ENCODE measurements at regions not wholly inside any gene's neighbourhood (a gene's known extent, or its start where the extent isn't known, plus 50 kb on each side); places are given as distances from the start of the nearest gene placed in this dataset.
"Not testable (repeated sequence)": the region's sequence is repeated elsewhere in the genome, so short reads cannot be mapped to it uniquely, and the experiment has no call there.

DNA sequence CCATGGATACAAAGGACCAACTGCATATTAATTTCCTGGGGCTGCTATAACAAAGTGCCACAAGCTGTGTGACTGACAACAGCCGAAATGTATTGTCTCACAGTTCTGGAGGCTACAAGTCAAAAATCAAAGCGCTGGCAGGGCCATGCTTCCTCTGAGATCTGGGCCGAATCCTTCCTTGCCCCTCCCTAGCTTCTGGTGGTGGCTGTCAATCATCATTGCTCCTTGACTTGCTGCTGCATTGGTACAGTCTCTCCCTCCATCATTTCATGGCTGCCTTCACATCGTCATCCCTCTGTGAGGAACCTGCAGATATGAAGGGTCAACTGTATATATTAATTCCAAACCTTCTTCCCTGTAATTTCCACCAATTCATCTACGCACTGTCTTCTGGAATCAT lies 118.3 kb downstream of the EXOC5 start:
- DNase-seq: no peak

DNA sequence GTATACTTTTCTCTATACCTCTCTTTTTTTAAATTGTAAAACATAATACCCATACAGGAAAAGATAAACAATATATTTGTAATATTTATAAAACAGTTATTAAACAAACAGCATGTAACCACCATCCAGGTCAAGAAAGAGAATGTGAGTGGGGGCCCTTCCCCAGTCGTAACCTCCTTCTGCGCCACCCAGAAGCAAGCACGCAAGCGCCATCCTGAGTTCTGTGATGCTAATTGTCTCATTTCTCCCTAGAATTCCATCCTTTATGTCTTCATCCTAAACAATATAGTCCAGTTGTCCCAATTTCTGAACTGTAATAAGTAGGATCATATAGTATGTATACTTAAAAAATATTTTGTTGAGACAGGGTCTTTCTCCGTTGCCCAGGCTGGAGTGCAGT lies 129.5 kb downstream of the EXOC5 start:
- no peak for DNase-seq

DNA sequence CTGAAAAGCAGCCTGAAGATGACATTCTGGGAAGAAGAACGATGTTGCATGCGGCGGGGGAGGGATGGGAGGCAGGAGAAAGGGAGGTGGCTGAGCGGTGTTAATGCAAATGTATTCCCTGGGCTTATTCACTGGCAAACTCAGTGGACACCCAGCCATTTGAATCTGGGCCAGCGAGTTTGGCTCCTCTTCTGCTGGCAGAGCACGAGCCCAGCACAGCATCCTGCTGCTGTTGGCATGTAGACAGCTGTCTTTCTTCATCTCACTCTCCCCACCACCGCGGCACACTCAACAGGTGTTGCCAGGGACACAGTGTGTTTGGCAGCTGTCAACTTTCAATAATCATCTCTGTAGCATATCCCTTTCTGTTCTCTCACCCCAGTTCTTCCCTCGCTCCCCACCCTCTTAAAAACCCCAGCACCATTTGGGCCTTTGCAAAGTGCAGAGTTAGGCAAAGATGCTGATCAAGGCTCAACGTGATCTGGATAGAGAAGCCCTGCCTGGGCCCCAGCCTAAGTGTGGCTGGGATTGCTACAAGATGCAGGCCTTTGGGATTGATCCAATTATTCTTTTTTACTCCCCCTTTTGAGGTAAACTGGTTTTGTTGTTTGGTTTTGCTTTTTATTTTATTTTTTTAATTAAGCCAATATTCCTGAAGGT lies 131.9 kb downstream of the EXOC5 start:
- no peak for DNase-seq

DNA sequence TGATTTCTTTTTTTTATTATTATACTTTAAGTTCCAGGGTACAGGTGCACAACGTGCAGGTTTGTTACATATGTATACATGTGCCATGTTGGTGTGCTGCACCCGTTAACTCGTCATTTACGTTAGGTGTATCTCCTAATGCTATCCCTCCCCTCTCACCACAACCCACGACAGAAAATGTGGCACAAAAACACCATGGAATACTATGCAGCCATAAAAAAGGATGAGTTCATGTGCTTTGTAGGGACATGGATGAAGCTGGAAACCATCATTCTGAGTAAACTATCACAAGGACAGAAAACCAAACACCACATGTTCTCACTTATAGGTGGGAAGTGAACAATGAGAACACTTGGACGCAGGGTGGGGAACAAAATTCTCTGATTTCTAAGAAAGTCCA lies 140.9 kb downstream of the EXOC5 start:
- not testable (repeated sequence) for DNase-seq

DNA sequence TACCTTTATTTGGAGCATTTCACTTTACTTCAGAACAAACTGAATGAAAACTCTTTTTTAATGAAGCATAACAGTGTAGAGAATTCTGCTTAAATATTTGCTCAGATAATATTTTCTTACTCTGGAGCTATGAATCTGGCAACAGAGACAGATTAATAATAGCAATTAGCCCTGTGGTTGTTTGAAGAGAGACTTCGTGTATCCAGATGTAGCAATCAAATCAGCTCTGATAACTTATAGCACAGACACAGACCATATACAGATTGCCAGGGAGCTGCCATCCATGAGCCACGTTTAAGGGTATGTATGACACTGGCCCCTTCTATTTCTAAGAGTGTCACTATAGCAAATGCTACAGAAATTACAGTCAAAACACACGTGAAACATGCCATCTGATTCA lies 146.6 kb downstream of the EXOC5 start:
- DNase-seq: peak; percentile 75

DNA sequence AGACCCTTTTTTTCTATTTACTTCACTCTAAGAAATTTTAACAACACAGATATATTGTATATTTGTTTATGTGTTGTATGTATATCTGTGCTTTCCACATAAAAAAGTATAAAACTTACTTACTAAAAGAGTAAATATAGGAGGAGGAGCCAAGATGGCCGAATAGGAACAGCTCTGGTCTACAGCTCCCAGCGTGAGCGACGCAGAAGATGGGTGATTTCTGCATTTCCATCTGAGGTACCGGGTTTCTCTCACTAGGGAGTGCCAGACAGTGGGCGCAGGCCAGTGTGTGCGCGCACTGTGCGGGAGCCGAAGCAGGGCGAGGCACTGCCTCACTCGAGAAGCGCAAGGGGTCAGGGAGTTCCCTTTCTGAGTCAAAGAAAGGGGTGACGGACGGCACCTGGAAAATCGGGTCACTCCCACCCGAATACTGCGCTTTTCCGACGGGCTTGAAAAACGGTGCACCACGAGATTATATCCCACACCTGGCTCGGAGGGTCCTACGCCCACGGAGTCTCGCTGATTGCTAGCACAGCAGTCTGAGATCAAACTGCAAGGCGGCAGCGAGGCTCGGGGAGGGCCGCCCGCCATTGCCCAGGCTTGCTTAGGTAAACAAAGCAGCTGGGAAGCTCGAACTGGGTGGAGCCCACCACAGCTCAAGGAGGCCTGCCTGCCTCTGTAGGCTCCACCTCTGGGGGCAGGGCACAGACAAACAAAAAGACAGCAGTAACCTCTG lies 156.5 kb downstream of the EXOC5 start:
- DNase-seq: not testable (repeated sequence)

DNA sequence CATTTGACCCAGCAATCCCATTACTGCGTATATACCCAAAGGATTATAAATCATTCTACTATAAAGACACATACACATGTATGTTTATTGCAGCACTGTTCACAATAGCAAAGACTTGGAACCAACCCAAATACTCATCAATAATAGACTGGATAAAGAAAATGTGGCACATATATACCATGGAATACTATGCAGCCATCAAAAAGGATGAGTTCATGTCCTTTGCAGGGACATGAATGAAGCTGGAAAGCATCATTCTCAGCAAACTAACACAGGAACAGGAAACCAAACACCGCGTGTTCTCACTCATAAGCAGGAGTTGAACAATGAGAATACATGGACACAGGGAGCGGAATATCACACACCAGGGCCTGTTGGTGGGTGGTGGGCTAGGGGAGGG lies 158.3 kb downstream of the EXOC5 start:
- DNase-seq: not testable (repeated sequence)

DNA sequence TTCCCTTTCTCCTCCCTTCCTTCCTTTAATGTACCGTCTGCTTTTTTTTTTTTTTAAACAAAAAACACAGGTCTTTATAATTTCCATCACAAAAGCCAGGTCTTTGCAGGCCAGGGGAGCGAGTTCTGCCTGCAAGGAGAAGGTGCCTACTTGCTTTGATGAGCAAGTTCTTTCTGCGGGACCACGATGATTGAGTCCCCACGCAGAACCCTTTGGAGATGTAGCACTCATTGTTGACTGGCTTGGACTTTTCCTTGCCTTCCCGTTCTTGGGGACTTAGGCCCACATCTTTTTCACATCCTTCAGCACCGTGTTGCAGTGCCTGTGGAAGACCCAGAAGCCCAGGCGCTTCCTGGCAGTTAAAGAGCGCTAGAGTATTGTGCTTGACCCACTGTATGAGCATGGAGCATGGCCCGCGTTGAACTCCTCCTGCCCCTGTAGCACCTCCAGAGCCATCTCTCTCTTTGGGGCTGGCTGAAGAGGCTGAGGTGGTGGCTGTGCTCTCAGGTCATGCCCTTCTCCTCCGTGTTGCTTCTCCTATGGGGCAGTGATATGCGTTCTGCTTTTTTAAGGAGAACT lies 177.6 kb downstream of the EXOC5 start:
- no peak for DNase-seq

DNA sequence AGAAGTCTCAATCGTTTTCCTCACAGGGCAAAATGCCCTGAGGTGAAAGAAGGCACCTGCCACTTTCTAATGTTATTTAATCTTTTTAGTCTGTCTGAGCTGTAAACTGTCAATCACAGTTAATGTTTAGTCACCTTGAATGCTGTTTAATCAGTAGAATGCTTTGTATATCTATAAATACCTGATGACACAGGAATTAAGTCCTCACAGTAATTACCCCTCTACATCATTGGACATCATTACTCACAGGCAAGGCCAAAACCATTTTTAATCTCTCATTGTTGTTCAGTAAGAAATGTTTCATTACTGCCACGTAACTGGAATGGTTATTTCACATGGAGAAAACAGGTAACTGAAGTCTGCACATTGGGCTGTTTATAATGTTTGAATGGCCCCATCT lies 178.8 kb downstream of the EXOC5 start:
- peak; percentile 100 for DNase-seq

DNA sequence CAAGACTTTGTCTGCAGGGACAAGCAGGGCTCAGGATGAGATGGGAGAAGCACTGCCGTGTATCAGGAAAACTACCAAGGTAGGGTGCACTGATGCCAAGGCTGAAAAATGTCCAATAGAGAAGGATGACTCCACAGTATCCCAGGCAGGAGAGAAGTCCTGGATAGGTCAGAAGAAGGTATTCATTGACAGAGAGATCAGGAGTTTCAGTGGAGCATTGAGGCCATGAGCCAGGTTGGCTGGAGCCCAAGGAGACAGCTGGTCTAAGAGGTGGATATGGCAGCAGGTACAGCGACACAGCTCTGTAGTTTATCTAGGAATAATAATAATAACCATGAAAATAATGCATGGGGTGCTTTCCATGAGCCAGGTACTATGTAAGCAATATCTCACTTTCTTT lies 180.9 kb downstream of the EXOC5 start:
- no peak for DNase-seq

DNA sequence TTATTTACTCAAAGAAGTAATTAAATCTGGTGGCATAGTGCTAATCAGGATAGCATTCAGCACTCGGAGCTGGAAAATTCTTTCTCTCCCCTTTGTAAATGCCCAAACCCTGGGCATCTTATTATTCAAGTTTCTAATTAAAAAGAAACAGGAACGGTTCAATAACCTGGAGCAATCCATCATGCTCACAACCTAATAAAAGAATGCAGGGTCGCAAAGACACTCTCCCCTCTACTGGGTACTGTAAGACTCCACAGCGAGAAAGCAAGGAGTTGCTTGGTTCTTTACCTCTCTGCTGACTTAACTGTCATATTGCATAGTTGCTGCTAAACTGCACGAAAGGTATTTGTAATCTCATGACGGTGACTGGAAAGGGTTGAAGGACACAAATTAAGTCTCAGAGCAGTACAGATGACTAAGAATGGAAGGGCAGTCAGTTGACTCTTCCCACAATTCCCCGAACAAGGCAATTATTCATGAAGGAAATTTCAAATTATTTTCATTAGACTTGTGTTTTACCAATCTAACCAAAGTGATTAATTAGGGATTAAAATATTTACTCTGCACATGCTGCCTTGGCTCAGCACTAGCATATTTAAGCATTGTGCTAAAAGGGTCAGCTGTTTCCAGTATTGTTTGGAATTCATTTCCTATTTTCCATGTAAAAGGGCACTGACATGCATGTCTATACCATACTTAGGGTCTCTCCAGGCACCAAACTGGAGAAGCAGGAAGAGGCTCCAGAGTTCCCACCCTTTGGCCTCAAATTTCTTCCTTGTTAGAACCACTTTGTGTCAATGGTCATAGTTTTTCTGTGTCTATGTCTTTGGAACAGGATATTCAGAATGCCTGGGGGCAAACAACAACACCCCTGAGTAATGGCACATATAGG lies 182.2 kb downstream of the EXOC5 start:
- DNase-seq: no peak

DNA sequence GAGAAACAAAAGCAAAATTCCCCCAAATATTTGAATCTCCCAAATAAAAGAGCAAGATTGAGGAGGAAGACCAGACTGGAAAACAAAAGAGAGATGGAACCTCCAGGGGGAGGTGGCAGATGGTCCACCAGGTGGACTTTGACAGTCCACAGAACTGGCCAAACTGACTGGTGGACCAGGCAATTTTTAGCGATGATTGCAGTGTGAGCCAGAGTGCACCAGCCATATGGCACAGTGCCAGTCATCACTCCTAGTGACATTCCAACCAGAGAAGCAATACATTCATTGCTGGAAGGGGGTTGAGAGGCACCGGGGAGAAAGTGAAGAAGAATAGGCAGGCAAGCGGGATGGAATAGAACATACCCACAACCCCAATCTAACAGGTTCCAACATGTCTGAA lies 182.9 kb downstream of the EXOC5 start:
- DNase-seq: peak; percentile 82

DNA sequence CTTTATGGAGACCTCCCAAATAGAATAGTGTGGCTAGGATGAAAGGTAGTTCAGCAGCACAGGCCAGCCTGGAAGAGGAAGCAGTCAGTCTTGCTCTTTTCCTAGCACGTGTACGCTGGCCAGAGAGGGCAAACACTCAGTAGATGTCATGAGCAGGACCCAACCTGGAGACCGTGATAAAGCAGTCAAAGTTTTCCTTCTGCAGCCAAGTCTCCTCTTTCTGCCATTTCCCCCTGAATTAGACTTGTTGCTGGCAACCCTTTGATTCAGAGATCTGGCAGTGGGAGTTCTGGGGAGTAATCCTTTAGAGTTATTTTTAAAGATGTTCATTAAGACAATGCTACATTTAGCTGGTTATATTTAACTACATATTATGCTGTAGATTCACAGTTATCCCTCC lies 183.7 kb downstream of the EXOC5 start:
- DNase-seq: no peak

DNA sequence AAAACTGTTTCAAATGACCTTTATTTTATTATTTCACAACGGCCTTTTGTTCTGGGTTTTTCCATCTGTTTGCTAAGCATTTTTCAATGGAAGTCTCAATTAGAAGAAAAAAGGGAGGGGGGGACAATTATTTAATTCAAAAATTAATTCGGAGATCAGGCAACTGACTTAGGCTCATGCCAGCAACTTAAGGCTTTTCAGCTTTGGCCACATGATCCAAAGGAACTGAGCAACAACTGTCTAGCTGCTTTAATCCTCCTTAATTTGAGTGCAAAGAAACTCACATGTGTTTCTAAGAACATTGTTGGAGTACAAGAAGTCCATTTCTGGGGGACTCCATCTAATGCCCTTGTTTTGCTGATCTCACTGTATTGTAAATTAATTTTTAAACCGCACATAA lies 188.0 kb downstream of the EXOC5 start:
- no peak for DNase-seq

DNA sequence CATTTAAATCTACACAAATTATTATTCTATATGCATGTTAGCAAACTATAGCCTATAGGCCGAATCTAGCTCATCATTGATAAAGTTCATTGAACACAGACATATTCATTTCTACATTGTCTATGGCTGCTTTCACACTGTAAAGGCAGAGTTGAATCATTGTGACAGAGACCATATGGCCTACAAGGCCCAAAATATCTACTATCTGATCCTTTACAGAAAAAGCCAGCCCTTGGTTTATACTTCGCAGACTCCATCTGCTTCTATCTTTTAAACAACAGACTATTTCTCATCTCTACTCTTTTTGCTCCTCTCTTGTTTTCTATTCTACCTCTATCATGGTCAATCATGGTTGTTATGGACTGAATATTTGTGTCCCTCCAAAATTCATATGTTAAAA lies 190.7 kb downstream of the EXOC5 start:
- DNase-seq: no peak

DNA sequence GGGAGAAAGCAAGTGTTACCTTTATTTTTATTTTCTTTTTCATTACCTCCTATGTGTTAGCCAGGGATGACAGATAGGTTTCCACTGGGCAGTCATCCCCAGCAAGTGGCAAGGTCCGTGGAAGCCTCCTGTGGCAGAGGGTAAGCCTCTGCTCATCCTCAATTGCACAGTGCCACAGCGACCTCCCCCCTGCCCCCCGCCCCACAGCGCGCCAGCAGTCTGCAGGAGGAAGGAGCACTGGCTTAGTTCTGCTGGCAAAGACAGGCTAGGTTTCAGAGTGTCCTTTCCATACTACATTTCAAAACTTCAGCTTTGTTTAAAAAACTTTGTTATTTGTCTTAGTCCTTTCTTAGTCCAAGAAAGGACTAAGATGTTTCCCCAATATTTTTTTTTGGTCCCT lies 194.7 kb downstream of the EXOC5 start:
- no peak for DNase-seq

DNA sequence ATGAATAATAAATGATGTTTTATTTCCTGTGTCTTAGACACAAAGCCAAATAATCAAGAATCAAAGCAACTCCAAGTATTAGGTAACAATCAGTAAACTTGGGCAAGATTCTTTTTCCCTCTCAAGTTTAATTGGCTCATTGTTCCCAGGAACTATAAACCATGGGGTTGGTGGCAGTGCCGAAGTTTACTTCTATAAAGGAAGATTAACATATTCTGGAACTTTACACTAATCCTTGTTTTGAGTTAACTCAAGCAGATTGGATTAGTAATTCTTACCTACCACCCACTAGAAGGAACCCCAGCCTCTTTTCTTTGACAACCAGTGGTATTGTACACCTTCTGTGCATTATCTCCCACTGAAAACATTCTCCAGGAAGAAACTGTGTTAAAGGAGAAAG lies 197.1 kb downstream of the EXOC5 start:
- no peak for DNase-seq

DNA sequence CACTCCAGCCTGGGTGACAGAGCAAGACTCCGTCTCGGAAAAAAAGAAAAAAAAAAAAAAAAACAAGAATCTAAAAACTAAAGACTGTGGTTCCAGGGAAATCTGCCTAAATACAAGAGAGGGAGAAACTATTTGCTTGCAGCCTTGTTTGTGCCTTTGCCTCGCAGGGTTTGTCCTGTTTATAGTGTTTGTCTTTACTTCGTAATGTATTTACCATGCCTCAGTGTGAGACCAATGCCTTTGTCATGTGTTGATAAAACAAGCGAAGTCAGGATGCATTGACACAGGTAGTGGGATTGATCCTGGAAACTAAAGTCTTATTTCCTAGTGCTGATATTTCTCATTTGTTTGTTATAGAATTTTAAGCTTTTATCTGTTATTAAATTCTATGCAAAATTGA lies 199.0 kb downstream of the EXOC5 start:
- DNase-seq: no peak

DNA sequence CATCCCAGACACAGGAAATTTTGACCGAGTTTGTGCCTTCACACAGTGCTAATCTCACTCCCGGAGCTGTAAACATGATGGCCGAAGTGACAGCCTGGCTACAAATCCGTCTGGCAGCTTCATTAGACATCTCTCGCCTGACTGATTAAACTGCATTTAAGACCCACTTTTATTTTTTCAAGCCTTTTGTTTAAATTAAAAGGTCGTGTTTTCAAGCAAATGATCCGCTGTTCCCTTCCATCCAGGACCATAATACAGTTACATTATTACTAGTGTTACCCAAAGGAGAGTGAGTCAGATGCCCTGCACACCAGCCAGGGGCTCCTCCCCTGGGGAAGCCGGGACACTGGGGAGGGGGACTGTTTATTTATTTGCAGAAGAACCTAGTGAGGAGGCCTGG lies 200.2 kb downstream of the EXOC5 start:
- DNase-seq: no peak

DNA sequence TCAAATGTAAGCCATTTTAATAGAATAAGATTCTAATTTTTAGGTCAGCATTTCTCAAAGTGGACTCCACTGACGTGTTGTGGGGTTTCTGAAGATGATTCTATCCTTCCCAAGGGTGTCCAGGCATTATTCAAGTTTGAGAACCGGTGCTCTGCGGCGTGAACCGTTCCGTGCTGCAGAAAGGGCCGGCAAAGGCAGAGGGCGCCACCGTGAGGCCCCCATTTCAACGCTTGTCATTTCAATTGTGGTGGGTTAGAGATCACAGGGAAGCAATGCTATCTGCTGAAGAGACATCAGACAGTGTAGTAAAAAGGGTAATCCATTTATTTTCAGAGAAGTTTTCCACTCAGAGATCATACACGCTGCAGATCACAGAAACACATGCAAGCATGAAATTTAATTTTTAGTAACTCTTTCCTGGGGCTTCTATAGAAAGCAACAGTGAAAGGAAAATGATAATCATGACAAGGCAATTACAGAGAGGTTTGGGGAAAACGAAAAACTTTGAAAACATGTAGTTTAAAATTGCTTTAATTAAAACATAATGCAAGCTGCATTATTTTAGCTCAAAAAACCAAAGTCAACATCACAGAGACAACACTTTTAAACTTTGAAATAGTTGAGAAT lies 201.7 kb downstream of the EXOC5 start:
- DNase-seq: no peak

DNA sequence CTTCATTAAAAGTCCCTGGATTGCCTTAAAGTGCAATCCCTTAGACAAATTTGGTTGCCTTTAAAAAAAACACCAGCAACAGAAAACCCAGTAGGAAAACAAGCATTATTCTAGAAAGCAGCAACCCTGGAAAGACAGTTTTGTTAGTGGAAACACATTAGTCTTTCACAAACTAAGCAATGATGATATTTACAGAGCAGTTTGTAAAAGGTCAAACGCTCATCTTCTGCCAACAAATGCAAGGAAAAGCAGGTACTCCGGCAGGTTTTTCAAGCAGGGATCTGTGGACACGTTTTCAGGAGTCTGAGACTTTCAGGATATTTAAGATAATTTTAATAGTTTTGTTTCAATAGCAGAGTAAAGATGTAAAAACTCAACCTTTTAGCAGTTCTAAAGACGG lies 202.2 kb downstream of the EXOC5 start:
- DNase-seq: no peak

DNA sequence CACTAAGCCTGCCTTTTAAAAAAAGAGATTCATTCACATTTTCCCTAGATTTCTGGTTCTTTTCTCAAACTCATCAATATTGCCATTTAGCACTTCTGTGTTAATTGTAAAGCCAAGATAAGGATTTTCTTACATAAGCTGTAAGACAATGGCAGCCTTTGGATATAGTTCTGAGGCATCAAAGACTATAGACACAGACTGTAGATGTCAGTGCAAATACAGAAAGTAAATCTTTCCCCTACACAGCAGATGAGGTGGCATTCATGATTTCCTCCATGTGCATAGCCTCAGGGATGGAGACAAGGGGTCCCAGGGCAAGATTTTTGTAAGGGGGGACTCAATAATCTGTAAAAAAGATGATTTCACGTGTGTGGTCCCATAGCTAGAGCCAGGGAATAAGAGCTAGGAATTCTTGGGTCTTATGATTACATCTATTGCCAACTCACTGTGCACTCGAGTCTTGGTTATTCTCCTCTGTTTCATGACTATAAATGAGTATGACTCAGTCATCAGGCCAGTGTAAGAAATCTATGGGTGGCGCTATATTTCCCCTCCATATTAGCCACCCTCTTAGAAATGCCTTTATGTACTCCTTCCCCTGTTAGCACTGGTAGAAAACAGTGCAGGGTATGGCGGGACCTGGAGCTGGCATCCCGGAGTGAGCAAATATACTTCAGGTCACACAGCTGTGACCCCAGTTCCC lies 207.5 kb downstream of the EXOC5 start:
- DNase-seq: no peak
